ENCODE measurements at regions not wholly inside any gene's neighbourhood (a gene's known extent, or its start where the extent isn't known, plus 50 kb on each side); places are given as distances from the start of the nearest gene placed in this dataset.

DNA sequence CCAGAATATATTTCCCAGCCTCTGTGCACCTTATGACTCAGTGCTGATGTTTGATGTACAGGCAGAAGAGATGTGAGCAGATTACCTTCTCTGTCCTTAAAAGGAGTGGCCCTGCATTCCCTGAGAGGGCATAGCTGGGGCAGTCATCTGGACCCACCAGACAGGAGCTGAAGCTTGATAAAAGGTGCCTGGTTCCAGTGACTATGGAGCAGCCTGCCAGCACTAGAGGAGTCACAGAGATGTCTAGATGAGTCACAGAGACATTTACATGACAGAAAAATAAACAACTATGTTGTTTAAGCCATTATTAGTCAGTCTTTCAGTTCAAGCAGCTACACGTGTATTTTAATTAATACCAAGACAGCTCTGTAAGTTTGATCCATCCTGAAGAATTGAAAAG is 237.1 kb upstream of the MOCS1 start:
- no peaks in the 10 kb centered on the region for H3K36me3 Mint-ChIP-seq (ENCODE audit: low read depth)
- H3K27me3 Mint-ChIP-seq (ENCODE audit: low read depth): no peaks in the 10 kb centered on the region
- intact Hi-C loops (cut with micrococcal nuclease): no loop called here
- no peaks in the 10 kb centered on the region for H3K4me1 Mint-ChIP-seq (ENCODE audit: low read depth)
- DNase-seq (ENCODE audit: low spot score): no peak
- no peaks in the 10 kb centered on the region for H3K9me3 Mint-ChIP-seq
- H3K27ac Mint-ChIP-seq: no peak overlapping the region
- H3K4me3 Mint-ChIP-seq (ENCODE audit: low read depth): no peak overlapping the region

DNA sequence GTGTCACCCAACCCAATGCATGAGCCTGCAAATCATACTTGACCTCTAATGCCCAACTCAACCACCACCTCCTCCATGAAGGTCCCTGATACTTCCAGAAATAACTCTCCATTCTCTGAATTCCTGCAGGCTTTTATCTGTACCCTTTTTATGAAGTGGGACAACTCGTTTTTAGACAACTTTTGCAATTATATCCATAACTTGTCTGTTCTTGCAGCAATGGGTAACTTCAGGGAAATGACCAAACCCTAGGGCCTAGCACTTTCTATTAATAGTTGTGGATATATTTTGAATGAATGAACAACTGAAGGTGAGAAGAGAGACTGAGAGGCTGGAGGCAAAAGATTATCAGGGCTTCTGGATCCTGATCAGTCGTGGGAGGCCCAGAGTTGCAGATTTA is 236.6 kb upstream of the MOCS1 start:
- Mint-ChIP-seq H3K36me3 (ENCODE audit: low read depth) (no peaks in the 10 kb centered on the region), H3K27ac (no peak overlapping the region), H3K27me3 (ENCODE audit: low read depth) (no peaks in the 10 kb centered on the region), H3K9me3 (no peaks in the 10 kb centered on the region), H3K4me1 (ENCODE audit: low read depth) (no peaks in the 10 kb centered on the region), H3K4me3 (ENCODE audit: low read depth) (no peak overlapping the region)
- no peak for DNase-seq (ENCODE audit: low spot score)
- intact Hi-C loops (cut with micrococcal nuclease): no loop called here

DNA sequence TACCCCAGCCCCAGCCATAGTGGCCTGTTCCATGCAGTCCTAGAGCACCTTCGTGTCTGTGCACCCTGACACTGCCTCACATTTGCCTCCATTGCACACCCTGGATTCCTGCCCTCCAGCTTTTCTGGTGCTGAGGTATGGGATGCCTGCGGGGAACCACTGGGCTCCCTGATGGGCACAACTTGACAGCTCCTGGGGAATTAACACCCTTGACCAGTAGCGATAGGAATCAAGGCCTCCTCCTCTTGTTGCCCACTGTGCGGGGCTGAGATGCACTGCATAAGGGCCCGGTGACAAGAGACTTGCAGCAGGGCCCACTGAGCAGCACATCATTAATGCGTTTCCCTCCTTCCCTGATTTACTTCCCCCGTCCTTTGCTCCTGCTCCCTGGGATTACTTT is 235.6 kb upstream of the MOCS1 start:
- H3K4me1 Mint-ChIP-seq (ENCODE audit: low read depth): no peaks in the 10 kb centered on the region
- no peaks in the 10 kb centered on the region for H3K9me3 Mint-ChIP-seq
- no peak overlapping the region for H3K4me3 Mint-ChIP-seq (ENCODE audit: low read depth)
- H3K27me3 Mint-ChIP-seq (ENCODE audit: low read depth): no peaks in the 10 kb centered on the region
- intact Hi-C loops (cut with micrococcal nuclease): no loop called here
- no peaks in the 10 kb centered on the region for H3K36me3 Mint-ChIP-seq (ENCODE audit: low read depth)
- no peak overlapping the region for H3K27ac Mint-ChIP-seq
- DNase-seq (ENCODE audit: low spot score): no peak

DNA sequence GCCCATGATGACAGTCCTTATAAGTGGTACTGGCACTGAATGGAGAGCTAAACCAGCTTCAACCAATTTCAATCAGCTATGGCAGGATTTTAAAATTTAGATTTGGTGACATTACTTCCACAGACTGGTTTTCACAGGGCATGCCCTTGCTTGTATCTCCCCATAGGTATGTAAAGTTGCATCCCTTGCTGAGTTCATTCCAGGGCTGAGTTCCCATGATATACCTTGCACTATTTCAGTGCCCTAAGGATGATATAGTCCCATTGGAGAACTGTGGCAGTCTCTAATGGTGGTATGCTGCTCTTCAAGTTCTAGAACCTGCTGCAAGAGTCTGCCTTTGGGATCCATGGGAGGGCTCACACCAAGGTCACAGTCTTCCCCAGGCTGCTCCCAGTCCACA is 232.7 kb upstream of the MOCS1 start:
- Mint-ChIP-seq H3K27ac (no peak overlapping the region), H3K36me3 (ENCODE audit: low read depth) (no peaks in the 10 kb centered on the region), H3K27me3 (ENCODE audit: low read depth) (no peaks in the 10 kb centered on the region), H3K4me1 (ENCODE audit: low read depth) (no peaks in the 10 kb centered on the region), H3K9me3 (no peaks in the 10 kb centered on the region), H3K4me3 (ENCODE audit: low read depth) (no peak overlapping the region)
- no peak for DNase-seq (ENCODE audit: low spot score)
- intact Hi-C loops (cut with micrococcal nuclease): no loop called here

DNA sequence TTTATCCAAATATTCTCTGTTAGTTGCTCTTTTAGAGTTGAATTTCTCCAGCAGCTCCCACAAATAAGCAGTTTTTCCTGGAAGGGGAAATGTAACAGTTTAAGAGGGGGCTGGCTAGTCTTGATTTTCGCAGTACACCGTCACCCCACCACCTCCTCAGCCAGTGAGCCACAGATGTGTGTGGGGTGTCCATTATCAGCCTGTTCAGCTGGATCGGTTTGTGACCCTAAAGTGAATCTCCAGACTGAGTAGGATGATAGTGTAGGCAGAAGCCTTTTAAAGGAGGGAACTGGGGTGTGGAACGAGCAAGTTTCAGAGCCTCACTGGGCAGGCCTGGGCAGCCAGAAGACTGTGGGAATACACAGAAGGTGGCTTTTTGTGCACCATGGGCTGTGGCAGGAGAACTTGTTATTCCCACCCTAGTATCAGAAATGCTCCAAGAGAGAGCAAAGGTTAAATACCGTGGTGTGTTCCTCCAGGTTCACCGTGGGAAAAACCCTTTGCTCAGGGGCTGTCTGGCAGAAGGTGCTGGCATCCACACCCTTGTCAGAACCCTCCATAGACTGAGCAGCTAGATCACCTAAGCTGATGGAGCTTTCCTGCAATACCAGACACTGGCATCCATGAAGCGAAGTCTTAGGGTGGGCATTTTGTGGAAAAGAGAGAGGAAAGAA is 230.9 kb upstream of the MOCS1 start:
- no peaks in the 10 kb centered on the region for H3K27me3 Mint-ChIP-seq (ENCODE audit: low read depth)
- no peaks in the 10 kb centered on the region for H3K36me3 Mint-ChIP-seq (ENCODE audit: low read depth)
- DNase-seq (ENCODE audit: low spot score): no peak
- intact Hi-C loops (cut with micrococcal nuclease): no loop called here
- no peaks in the 10 kb centered on the region for H3K9me3 Mint-ChIP-seq
- no peaks in the 10 kb centered on the region for H3K4me1 Mint-ChIP-seq (ENCODE audit: low read depth)
- no peak overlapping the region for H3K27ac Mint-ChIP-seq
- no peak overlapping the region for H3K4me3 Mint-ChIP-seq (ENCODE audit: low read depth)

DNA sequence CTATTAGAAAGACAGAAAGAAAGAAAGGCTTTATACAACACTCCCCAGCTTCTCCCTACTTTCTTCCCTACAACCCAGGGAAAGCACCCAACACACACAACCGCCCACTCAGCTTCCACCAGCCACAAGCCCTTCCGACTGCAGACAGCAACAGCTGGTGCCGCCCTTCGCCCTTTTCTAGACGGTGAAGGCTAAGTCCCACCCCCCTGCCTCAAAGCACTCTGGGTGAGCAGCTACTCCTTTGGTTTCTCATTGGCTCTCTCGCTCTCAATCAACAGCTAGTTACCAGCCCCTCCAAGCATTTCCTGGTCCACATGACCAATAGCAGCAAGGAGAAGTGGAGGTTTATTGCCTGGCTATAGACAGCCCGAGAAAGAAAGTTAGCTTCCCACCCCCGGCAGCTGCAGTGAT is 230.1 kb upstream of the MOCS1 start:
- DNase-seq (ENCODE audit: low spot score): no peak
- Mint-ChIP-seq H3K9me3 (no peaks in the 10 kb centered on the region), H3K27ac (no peak overlapping the region), H3K36me3 (ENCODE audit: low read depth) (no peaks in the 10 kb centered on the region), H3K4me3 (ENCODE audit: low read depth) (no peak overlapping the region), H3K4me1 (ENCODE audit: low read depth) (no peaks in the 10 kb centered on the region), H3K27me3 (ENCODE audit: low read depth) (no peaks in the 10 kb centered on the region)
- intact Hi-C loops (cut with micrococcal nuclease): no loop called here

DNA sequence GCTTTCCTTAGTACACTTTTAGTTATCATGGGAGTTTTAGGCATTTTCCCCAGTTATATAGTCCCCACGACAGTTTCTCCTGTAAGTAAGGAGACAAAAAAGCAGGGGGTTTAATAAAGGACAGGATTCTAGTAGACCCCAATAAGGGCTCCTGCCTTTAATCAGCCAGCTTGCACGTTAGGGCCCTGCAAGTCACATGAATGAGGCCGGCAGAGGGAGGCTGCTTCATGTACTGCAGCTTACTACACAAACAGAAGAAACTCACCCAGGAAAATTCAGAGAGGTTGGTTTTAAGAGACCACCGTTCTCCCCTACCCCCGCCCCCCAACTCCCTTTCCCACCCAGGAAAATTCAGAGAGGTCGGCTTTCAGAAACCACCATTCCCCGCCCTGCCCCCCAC is 229.7 kb upstream of the MOCS1 start:
- H3K9me3 Mint-ChIP-seq: no peaks in the 10 kb centered on the region
- intact Hi-C loops (cut with micrococcal nuclease): no loop called here
- no peaks in the 10 kb centered on the region for H3K4me1 Mint-ChIP-seq (ENCODE audit: low read depth)
- H3K4me3 Mint-ChIP-seq (ENCODE audit: low read depth): no peak overlapping the region
- no peaks in the 10 kb centered on the region for H3K36me3 Mint-ChIP-seq (ENCODE audit: low read depth)
- DNase-seq (ENCODE audit: low spot score): no peak
- no peaks in the 10 kb centered on the region for H3K27me3 Mint-ChIP-seq (ENCODE audit: low read depth)
- no peak overlapping the region for H3K27ac Mint-ChIP-seq

DNA sequence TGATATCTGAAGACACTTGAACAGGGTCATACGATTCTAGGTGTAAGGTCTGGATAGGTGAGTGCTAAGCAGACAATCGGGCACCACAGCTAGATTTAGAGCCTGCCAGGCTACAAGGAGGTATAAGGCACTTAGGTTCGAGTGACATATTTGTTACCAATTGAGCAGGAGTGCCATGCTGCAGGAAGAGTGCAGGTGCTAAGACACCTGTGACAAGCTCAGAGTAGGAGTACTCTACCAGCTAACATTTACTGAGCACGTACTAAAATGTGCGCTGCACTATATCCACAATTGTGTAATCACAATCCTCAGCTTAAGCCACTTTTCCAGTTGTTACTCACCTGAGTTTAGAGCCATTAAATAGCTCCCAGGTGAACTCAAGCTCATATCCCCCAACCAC is 227.8 kb upstream of the MOCS1 start:
- no peak for DNase-seq (ENCODE audit: low spot score)
- Mint-ChIP-seq H3K4me3 (ENCODE audit: low read depth) (no peak overlapping the region), H3K4me1 (ENCODE audit: low read depth) (no peaks in the 10 kb centered on the region), H3K9me3 (no peaks in the 10 kb centered on the region), H3K27ac (no peak overlapping the region), H3K36me3 (ENCODE audit: low read depth) (no peaks in the 10 kb centered on the region), H3K27me3 (ENCODE audit: low read depth) (no peaks in the 10 kb centered on the region)
- intact Hi-C loops (cut with micrococcal nuclease): no loop called here

DNA sequence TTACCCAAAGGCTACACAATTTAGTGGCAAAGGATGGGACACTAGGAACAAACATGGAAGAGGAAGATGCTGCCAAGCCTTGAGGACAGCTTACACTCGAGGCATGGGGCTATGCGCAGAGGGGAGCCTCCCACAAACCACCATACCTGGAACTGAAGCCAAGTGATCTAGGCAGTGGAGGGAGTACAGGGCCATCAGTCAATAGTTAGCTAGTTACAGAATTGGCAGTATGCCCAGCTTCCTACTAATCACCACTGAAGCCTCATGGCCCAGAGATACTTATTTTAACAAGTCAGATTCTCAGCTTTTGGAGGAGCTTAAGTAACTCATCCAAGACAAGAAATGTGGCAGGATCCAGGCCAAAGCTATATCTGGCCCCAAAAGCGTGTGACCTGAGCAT is 226.6 kb upstream of the MOCS1 start:
- Mint-ChIP-seq H3K36me3 (ENCODE audit: low read depth) (no peaks in the 10 kb centered on the region), H3K27me3 (ENCODE audit: low read depth) (no peaks in the 10 kb centered on the region), H3K27ac (no peak overlapping the region), H3K4me1 (ENCODE audit: low read depth) (no peaks in the 10 kb centered on the region), H3K4me3 (ENCODE audit: low read depth) (no peak overlapping the region), H3K9me3 (no peaks in the 10 kb centered on the region)
- DNase-seq (ENCODE audit: low spot score): no peak
- intact Hi-C loops (cut with micrococcal nuclease): no loop called here

DNA sequence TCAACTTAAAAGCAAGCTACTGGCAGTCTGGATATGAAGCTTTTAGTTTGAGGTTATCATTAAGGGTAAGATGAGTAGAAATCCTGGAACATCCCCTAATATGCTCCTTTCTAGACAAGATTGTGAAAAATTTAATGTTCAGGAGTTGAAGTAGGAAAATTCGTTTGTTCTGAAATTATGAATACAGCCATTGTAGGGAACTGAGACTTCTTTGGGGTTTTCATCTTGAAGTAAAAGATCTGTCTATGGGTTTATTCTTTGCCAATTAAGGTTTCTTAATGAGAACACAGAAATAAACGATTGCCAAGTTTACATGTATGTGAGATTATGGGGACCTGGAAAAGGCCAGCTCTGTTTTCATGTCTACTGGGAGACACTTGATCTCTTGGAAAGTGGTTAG is 225.6 kb upstream of the MOCS1 start:
- intact Hi-C loops (cut with micrococcal nuclease): no loop called here
- no peak for DNase-seq (ENCODE audit: low spot score)
- no peaks in the 10 kb centered on the region for H3K27me3 Mint-ChIP-seq (ENCODE audit: low read depth)
- H3K4me3 Mint-ChIP-seq (ENCODE audit: low read depth): no peak overlapping the region
- H3K36me3 Mint-ChIP-seq (ENCODE audit: low read depth): no peaks in the 10 kb centered on the region
- H3K9me3 Mint-ChIP-seq: no peaks in the 10 kb centered on the region
- no peak overlapping the region for H3K27ac Mint-ChIP-seq
- H3K4me1 Mint-ChIP-seq (ENCODE audit: low read depth): no peaks in the 10 kb centered on the region

DNA sequence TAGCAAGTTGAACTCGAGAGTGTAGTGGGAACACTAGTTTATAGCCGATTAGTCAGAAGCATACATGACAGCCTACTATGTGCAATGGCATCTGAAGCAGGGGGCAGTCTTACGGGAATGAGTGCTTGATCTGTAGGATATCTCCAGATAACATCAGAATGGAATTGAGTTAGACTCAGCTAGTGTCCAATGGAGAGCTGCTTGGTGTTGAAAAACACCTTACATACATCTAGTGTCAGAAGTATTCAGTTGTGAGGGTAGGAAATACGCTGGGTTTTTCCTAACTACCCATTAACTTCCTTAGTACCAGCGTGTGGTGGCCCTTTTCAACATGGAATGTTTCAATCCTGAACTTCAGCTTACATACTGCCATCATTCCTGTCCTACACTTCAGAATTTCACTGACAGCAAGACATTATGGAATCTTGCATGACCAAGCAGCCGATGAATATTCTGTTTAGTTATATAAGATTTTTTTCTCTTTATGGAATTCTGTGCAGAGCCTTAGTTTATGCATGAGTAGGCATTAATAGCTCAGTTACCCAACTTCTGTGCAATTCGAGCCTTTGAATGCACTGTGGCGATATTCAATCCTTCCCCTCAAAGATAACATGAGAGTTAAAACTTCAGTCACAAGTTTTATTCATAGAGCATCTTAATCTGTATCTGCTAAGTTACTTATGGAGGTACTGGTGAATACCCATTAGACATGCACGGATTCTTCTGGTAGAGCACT is 218.6 kb upstream of the MOCS1 start:
- Mint-ChIP-seq H3K27ac (no peak overlapping the region), H3K36me3 (ENCODE audit: low read depth) (no peaks in the 10 kb centered on the region), H3K9me3 (no peaks in the 10 kb centered on the region), H3K4me1 (ENCODE audit: low read depth) (no peaks in the 10 kb centered on the region), H3K27me3 (ENCODE audit: low read depth) (no peaks in the 10 kb centered on the region), H3K4me3 (ENCODE audit: low read depth) (no peak overlapping the region)
- intact Hi-C loops (cut with micrococcal nuclease): no loop called here
- DNase-seq (ENCODE audit: low spot score): no peak

DNA sequence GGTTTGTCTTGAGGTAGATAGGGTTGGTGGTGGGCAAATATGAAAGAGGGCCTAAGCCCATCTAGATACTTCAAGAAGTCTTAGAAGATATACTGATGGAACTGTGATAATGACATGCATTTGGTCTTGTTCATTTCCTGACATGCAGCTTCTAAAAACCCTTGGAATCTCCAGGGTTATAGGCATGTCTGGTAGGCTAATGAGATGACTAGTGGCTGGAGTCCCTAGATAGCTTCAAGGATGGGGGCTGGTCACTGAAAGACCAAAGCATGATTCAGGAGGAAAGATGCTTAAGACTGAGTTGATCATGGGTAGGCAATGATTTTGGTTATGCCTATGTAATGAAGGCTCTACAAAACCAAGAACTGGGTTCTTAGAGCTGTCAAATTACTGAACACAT is 217.9 kb upstream of the MOCS1 start:
- Mint-ChIP-seq H3K4me3 (ENCODE audit: low read depth) (no peak overlapping the region), H3K36me3 (ENCODE audit: low read depth) (no peaks in the 10 kb centered on the region)
- intact Hi-C loops (cut with micrococcal nuclease): no loop called here

DNA sequence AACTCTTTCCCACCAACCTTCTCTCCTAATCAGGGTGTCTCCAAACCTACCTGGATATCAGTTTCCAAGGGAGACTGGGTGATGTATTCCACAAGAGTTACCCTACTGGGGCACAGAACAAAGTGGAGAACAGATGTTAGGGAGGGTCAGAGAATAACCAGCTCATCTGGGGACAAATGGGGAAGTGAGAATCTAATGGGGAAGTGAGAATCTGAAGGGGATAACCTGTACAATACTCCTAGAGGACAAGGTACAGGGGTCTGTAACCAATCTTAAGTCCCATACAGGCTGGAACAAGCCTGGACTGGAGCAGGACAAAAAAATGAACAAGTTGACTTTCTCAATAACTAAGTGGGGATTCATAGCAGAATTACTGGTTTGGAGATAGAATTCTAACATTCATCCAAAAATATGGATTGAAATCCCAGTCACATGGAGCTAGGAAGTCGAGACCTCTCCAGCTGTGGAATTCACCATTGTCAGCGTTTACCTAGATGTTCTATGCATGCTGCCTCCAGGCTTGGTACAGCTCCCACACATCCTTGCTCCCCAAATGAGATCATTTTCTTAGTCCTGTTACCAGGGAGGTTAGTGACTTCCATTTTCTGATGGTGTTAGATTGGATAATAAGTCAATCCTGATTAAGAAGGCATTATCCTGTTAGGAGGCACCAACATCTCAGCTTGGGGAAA is 214.8 kb upstream of the MOCS1 start:
- H3K27me3 Mint-ChIP-seq (ENCODE audit: low read depth): no peaks in the 10 kb centered on the region
- H3K4me1 Mint-ChIP-seq (ENCODE audit: low read depth): no peaks in the 10 kb centered on the region
- no peak overlapping the region for H3K4me3 Mint-ChIP-seq (ENCODE audit: low read depth)
- H3K27ac Mint-ChIP-seq: no peak overlapping the region
- H3K9me3 Mint-ChIP-seq: no peaks in the 10 kb centered on the region
- no peak for DNase-seq (ENCODE audit: low spot score)
- intact Hi-C loops (cut with micrococcal nuclease): no loop called here
- no peaks in the 10 kb centered on the region for H3K36me3 Mint-ChIP-seq (ENCODE audit: low read depth)

More for the DNA sequence above, 217.9 kb upstream of the MOCS1 start:
- no peaks in the 10 kb centered on the region for H3K4me1 Mint-ChIP-seq (ENCODE audit: low read depth)
- H3K9me3 Mint-ChIP-seq: no peaks in the 10 kb centered on the region
- H3K27me3 Mint-ChIP-seq (ENCODE audit: low read depth): no peaks in the 10 kb centered on the region
- no peak for DNase-seq (ENCODE audit: low spot score)
- no peak overlapping the region for H3K27ac Mint-ChIP-seq
